Neural cell (in vitro differentiated cells): ENCODE measurements at regions not wholly inside any gene's neighbourhood (a gene's known extent, or its start where the extent isn't known, plus 50 kb on each side); places are given as distances from the start of the nearest gene placed in this dataset.

Source experiments
- H2AFZ ChIP-seq: fragments of 200-600, 300-800 bp; sonication (generic), shearing (Covaris generic); 2 replicates; pipeline ENCODE4 v1.6.0; 2014; ENCODE audit warnings: low read depth, mild to moderate bottlenecking, antibody characterized with exemption, low read length, moderate library complexity
- H3F3A ChIP-seq: fragments of 200-600 bp; shearing (Covaris generic); 2 replicates; pipeline ENCODE4 v1.6.1; 2016; ENCODE audit warnings: mild to moderate bottlenecking, moderate library complexity, mixed read lengths, antibody characterized with exemption, low read length; ENCODE audit not compliant: insufficient read depth, poor library complexity, severe bottlenecking
- H3K27ac ChIP-seq: fragments of 200-600, 300-800 bp; sonication (generic), shearing (Covaris generic); 2 replicates; pipeline ENCODE4 v1.5.1; 2014; ENCODE audit warnings: mild to moderate bottlenecking, low read length, moderate library complexity
- H3K27me3 ChIP-seq: fragments of 300-800, 200-600 bp; sonication (generic), shearing (Covaris generic); 2 replicates; pipeline ENCODE4 v1.6.0; 2014; ENCODE audit warnings: mild to moderate bottlenecking, low read depth, low read length, moderate library complexity; ENCODE audit not compliant: insufficient read depth
- H3K36me3 ChIP-seq: fragments of 300-800, 200-600 bp; sonication (generic), shearing (Covaris generic); 2 replicates; pipeline ENCODE4 v1.5.1; 2014; ENCODE audit warnings: mild to moderate bottlenecking, antibody characterized with exemption, low read length, moderate library complexity; ENCODE audit not compliant: insufficient read depth
- H3K4me2 ChIP-seq: fragments of 300-800, 200-600 bp; sonication (generic), shearing (Covaris generic); 2 replicates; pipeline ENCODE4 v1.6.0; 2014; ENCODE audit warnings: mild to moderate bottlenecking, low read length
- H3K4me3 ChIP-seq: fragments of 300-800, 200-600 bp; sonication (generic), shearing (Covaris generic); 2 replicates; pipeline ENCODE4 v1.5.1; 2014; ENCODE audit warnings: mild to moderate bottlenecking, low read length, moderate library complexity
- H3K79me2 ChIP-seq: fragments of 200-600 bp; shearing (Covaris generic); replicated peaks from 2 replicates; pipeline ENCODE4 v1.6.0; 2014; ENCODE audit warnings: mild to moderate bottlenecking, low read length, moderate library complexity; ENCODE audit not compliant: insufficient read depth
- H3K9ac ChIP-seq: fragments of 300-800, 200-600 bp; sonication (generic), shearing (Covaris generic); 2 replicates; pipeline ENCODE4 v1.6.1; 2016; ENCODE audit warnings: mild to moderate bottlenecking, low read length, mixed read lengths
- H3K9me2 ChIP-seq: fragments of 200-600 bp; shearing (Covaris generic); 2 replicates; pipeline ENCODE4 v1.6.1; 2016; ENCODE audit warnings: mild to moderate bottlenecking, low read length, mixed read lengths; ENCODE audit not compliant: insufficient read depth
- H3K9me3 ChIP-seq: fragments of 200-600, 300-800 bp; sonication (generic), shearing (Covaris generic); 2 replicates; pipeline ENCODE4 v1.6.1; 2016; ENCODE audit warnings: mild to moderate bottlenecking, mixed run types, low read length, moderate library complexity, mixed read lengths
- H4K20me1 ChIP-seq: fragments of 200-600 bp; shearing (Covaris generic); 2 replicates; pipeline ENCODE4 v1.6.1; 2016; ENCODE audit warnings: mild to moderate bottlenecking, mixed run types; ENCODE audit not compliant: insufficient read depth
- CTCF ChIP-seq: fragments of 450-650 bp; IDR thresholded peaks from 2 replicates; pipeline ENCODE4 v1.5.1; 2014; ENCODE audit warnings: antibody characterized with exemption, mild to moderate bottlenecking, moderate library complexity; ENCODE audit not compliant: poor library complexity, severe bottlenecking
- EP300 ChIP-seq: fragments of 450-650 bp; conservative IDR thresholded peaks from 2 replicates; pipeline ENCODE4 v1.6.1; 2014; ENCODE audit warnings: antibody characterized with exemption, mild to moderate bottlenecking, moderate library complexity; ENCODE audit not compliant: poor library complexity, severe bottlenecking
- EZH2 ChIP-seq: fragments of 200-600, 300-800 bp; shearing (Covaris generic), sonication (generic); IDR thresholded peaks from 2 replicates; pipeline ENCODE4 v1.6.1; 2014; ENCODE audit warnings: antibody characterized with exemption, low read length, borderline replicate concordance, mild to moderate bottlenecking; ENCODE audit not compliant: insufficient read depth, poor library complexity, severe bottlenecking
- MXI1 ChIP-seq: fragments of 450-650 bp; conservative IDR thresholded peaks from 2 replicates; pipeline ENCODE4 v1.6.1; 2014; ENCODE audit warnings: antibody characterized with exemption, mild to moderate bottlenecking; ENCODE audit not compliant: poor library complexity, severe bottlenecking
- POLR2AphosphoS5 ChIP-seq: IDR thresholded peaks from 2 replicates; pipeline ENCODE4 v1.6.1; 2012
- RAD21 ChIP-seq: fragments of 450-650 bp; conservative IDR thresholded peaks from 2 replicates; pipeline ENCODE4 v1.6.1; 2014; ENCODE audit warnings: antibody characterized with exemption, mild to moderate bottlenecking, moderate library complexity
- SMC3 ChIP-seq: fragments of 450-650 bp; conservative IDR thresholded peaks from 2 replicates; pipeline ENCODE4 v1.6.1; 2014; ENCODE audit warnings: antibody characterized with exemption, mild to moderate bottlenecking, moderate library complexity; ENCODE audit not compliant: poor library complexity
- TAF1 ChIP-seq: IDR thresholded peaks from 2 replicates; pipeline ENCODE4 v1.6.1; 2012; ENCODE audit warnings: low read depth
- TF ChIP-seq, protein P1 (sequence below): IDR thresholded peaks from 2 replicates; pipeline ENCODE4 v1.6.1; 2012; ENCODE audit warnings: borderline replicate concordance

DNA sequence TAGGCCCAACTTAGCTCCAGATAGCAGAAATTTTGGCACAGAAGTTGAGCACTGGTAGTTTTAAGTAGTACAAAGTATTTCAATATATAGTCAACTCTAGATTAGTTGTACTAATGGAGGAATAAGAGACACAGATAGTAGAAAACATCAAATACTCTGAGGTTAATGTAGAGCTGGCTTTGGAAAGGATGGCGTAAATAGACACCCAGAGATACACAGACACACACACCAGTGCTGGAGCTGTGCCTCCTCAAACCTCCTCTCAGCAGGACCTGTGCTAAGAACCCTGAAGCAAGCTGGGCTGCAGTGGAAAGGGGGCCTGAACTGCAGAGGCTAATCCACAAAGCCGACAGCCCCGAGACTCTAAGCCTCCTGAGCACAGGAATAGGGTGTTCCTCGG lies 67.0 kb upstream of the EDEM3 start:
- no peak for TF ChIP-seq TAF1
- Histone ChIP-seq H3K4me2 (no peak overlapping the region), H3F3A (no peaks in the 10 kb centered on the region), H3K9ac (no peak overlapping the region), H3K9me2 (no peaks in the 10 kb centered on the region), H3K27ac (no peak overlapping the region), H2AFZ (no peak overlapping the region), H3K27me3 (no peaks in the 10 kb centered on the region), H3K9me3 (no peaks in the 10 kb centered on the region), H3K4me3 (no peak overlapping the region), H3K36me3 (no peaks in the 10 kb centered on the region), H4K20me1 (no peaks in the 10 kb centered on the region), H3K79me2 (no peaks in the 10 kb centered on the region)

DNA sequence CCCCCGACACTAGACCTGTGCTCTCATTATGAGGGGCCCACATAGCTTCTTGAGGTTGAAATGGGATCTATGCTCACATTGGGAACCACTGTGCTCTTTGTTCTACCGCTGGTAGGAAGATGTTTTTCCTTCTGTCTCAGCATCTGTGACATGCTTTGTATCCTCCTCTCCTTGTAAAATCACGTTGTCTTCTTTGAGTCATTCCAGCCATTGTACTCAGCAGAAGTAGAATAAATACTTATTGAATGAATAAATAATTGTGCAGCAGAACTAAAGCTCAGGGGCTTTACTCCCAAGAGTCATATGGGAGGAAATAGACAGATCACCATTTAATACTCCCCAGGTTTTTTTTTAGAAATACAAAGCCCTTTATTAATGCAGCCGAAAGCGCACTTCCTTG lies 66.3 kb upstream of the EDEM3 start:
- Histone ChIP-seq H3K9ac (no peak overlapping the region), H3K4me3 (no peak overlapping the region), H3K36me3 (no peaks in the 10 kb centered on the region), H3F3A (no peaks in the 10 kb centered on the region), H3K4me2 (no peak overlapping the region), H3K9me2 (no peaks in the 10 kb centered on the region), H3K79me2 (no peaks in the 10 kb centered on the region), H3K27ac (no peak overlapping the region), H3K9me3 (no peaks in the 10 kb centered on the region), H4K20me1 (no peaks in the 10 kb centered on the region), H3K27me3 (no peaks in the 10 kb centered on the region), H2AFZ (no peak overlapping the region)
- TF ChIP-seq EZH2, result no peak

- Histone ChIP-seq H3K4me3 (no peak overlapping the region), H4K20me1 (no peaks in the 10 kb centered on the region), H3F3A (no peaks in the 10 kb centered on the region), H3K36me3 (no peaks in the 10 kb centered on the region), H3K27ac (no peak overlapping the region), H2AFZ (no peak overlapping the region), H3K9me2 (no peaks in the 10 kb centered on the region), H3K79me2 (no peaks in the 10 kb centered on the region), H3K4me2 (no peak overlapping the region), H3K9ac (no peak overlapping the region), H3K9me3 (no peaks in the 10 kb centered on the region), H3K27me3 (no peaks in the 10 kb centered on the region)
- TF ChIP-seq MXI1 (no peak), RAD21 (no peak), POLR2AphosphoS5 (no peak), CTCF (no peak), SMC3 (no peak), EP300 (no peak), EZH2 (no peak)
Observed at GRCh38 chr1:184820218-184820750, 65.6 kb upstream of the EDEM3 start.

DNA sequence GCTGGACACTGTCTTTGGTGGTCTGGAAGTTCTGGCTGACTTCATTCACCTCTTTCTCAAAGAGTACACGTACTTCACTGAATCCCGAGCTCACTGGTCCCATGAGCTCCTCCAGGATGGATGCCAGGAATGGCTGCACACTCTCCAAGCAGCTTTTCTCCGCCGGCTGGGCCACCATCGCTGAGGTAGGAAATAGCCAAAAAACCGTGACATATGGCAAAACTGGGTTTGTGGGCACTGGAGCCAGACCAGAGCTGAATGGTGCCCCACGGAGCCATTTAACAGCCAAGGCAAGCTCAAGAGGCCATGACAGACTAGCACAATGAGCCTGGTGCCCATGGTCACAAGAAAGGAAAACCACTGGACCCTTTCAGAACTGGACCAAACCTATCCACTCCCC lies 64.0 kb upstream of the EDEM3 start:
- no peaks in the 10 kb centered on the region for H4K20me1 ChIP-seq
- no peaks in the 10 kb centered on the region for H3K79me2 ChIP-seq
- no peak overlapping the region for H2AFZ ChIP-seq
- H3K27ac ChIP-seq, result no peak overlapping the region
- H3K9me2 ChIP-seq, result no peaks in the 10 kb centered on the region
- no peak overlapping the region for H3K4me3 ChIP-seq
- no peaks in the 10 kb centered on the region for H3K27me3 ChIP-seq
- TF ChIP-seq SMC3, result no peak
- no peak for TF ChIP-seq MXI1
- TF ChIP-seq TAF1, result no peak
- TF ChIP-seq, protein P1, sequence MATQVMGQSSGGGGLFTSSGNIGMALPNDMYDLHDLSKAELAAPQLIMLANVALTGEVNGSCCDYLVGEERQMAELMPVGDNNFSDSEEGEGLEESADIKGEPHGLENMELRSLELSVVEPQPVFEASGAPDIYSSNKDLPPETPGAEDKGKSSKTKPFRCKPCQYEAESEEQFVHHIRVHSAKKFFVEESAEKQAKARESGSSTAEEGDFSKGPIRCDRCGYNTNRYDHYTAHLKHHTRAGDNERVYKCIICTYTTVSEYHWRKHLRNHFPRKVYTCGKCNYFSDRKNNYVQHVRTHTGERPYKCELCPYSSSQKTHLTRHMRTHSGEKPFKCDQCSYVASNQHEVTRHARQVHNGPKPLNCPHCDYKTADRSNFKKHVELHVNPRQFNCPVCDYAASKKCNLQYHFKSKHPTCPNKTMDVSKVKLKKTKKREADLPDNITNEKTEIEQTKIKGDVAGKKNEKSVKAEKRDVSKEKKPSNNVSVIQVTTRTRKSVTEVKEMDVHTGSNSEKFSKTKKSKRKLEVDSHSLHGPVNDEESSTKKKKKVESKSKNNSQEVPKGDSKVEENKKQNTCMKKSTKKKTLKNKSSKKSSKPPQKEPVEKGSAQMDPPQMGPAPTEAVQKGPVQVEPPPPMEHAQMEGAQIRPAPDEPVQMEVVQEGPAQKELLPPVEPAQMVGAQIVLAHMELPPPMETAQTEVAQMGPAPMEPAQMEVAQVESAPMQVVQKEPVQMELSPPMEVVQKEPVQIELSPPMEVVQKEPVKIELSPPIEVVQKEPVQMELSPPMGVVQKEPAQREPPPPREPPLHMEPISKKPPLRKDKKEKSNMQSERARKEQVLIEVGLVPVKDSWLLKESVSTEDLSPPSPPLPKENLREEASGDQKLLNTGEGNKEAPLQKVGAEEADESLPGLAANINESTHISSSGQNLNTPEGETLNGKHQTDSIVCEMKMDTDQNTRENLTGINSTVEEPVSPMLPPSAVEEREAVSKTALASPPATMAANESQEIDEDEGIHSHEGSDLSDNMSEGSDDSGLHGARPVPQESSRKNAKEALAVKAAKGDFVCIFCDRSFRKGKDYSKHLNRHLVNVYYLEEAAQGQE, result no peak
- no peak for TF ChIP-seq EZH2
- no peak for TF ChIP-seq CTCF
- TF ChIP-seq POLR2AphosphoS5, result no peak
- no peak for TF ChIP-seq RAD21
- no peaks in the 10 kb centered on the region for H3K36me3 ChIP-seq
- no peak overlapping the region for H3K9ac ChIP-seq
- no peaks in the 10 kb centered on the region for H3K9me3 ChIP-seq
- H3F3A ChIP-seq, result no peaks in the 10 kb centered on the region
- H3K4me2 ChIP-seq, result no peak overlapping the region
